Urothelium cell line (cell line): ENCODE measurements at regions not wholly inside any gene's neighbourhood (a gene's known extent, or its start where the extent isn't known, plus 50 kb on each side); places are given as distances from the start of the nearest gene placed in this dataset.
"Not testable (repeated sequence)": the region's sequence is repeated elsewhere in the genome, so short reads cannot be mapped to it uniquely, and the experiment has no call there.

Source experiments
- DNase-seq: peaks from one replicate; pipeline ENCODE4 v3.0.0; 2011; ENCODE audit warnings: low spot score, mixed read lengths
- FAIRE-seq: peaks from 2 replicates; lab custom pipeline; 2011; peaks lifted over from hg19 to GRCh38; lab: Jason Lieb, UNC

DNA sequence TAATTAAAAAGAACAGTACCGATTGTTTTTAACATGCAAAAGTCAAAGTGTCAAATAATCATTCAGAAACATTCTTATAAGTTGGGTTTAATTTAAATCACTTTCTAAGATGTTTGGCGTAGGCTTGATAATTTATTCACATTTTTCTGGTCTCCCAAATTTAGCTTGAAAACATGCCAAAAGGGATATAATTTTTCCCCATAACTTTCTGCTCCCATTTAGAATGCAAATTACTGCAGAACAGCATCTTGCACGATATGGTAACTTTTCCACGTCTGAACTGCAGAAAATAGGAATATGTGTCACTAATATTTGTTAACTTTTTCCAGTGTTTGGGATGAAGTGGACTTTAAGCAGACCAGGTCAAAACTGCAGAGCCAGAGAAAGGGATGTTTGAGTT, 1592.4 kb upstream of the SEL1L start:
- FAIRE-seq, result no peak

DNA sequence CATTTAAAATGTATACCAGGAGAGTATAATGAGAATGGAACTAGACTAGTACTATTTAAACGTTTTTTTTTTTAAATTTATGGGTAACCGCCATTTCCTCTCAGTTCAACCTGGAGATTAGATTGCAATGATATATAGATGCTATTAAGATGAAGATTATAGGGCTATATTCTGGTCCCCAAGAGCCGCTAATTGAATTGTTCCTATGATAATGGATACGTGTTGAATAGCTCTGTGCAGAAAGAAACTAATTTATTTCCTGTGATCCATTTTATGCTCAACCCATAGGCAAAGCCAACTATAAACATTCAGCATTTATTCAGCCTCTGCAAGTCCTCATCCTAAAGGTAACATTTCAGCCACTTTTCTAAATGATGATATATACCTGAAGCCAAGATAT, 1595.1 kb upstream of the SEL1L start:
- no peak for DNase-seq
- FAIRE-seq, result no peak

More for the DNA sequence above, 1592.4 kb upstream of the SEL1L start:
- DNase-seq, result no peak

DNA sequence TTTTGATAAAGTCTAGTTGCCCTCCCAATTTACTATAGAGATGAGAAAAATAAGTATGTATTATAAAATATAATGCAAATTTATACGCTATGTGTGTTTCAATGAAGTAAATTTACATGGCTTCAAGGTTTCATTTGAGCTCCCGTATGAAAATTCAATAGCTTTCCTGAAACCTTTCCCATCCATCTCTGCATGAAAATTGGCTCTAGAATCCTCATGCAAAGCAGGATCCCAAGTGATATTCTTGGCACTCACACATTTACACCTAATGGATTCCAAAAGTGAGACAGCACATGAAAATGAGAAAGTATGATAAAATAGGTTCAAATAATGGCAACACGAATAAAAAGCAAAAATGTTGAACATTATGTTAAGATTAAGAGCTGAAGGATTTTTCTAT, 1595.8 kb upstream of the SEL1L start:
- DNase-seq, result no peak

DNA sequence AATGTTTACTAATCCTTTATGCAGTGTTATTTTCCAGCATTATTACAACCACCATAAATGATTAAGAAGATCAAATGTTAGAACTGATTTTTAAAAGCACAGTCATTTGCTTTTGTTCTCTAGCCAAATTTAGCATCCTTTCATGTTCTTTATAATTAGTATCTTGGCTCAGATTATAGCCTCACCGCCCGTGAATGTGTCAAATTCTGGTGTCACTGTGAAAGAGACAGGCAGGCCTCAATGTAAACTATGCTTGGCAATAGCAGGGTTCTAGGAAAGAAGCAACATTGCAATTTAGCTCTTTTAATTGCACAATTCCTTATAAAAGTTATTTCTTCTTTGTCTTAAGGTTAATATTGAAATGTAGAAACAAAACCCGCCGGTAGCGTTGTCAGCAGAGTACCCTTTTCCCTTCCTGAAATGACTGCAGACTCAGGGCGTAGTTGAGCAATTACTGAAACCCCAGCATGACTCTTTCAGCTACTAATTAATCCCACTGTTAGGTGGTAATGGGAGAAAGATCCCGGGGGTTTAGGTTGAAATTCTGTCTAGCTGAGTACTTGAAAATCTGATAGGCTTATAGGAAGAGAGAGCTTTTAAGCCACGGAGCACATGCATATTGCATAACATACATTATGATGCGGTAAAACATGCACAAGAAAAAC, 1600.5 kb upstream of the SEL1L start:
- no peak for FAIRE-seq
- no peak for DNase-seq

More for the DNA sequence above, 1595.8 kb upstream of the SEL1L start:
- no peak for FAIRE-seq

DNA sequence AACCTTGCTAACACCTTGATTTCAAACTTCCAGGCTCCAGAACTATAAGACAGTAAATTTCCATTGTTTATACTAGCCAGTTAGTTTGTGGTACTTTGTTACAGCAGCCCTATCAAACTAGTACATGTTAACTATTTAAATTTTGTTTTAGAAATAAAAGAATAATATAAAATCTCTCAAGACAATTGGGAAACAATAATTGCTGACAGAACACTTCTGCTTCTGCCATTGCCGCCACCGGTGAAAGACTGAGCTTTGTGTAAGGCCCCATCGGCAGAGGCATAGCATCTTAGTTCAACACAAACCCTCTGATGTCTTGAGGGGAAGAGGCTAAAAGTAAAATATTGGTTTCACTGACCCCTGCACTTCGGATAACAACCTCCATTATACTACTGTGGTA, 1607.1 kb upstream of the SEL1L start:
- FAIRE-seq (no peak), DNase-seq (no peak)

DNA sequence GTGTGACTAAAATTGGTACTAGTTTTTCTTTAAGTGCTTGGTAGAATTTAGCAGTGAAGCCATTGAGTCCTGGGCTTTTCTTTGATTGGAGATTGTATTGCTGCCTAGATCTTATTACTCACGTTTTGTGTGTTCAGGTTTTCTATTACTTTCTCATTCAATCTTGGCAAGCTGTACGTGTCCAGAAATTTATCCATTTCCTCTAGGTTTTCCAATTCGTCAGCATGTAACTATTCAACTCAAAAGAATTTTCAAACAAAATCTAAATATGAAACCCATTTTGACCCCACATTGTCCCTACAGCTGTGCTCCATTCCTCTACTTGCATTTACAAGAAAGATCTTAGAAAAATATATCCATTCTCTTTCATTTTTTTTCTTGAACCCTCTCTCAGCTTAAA, 1613.4 kb upstream of the SEL1L start:
- DNase-seq (no peak), FAIRE-seq (no peak)

DNA sequence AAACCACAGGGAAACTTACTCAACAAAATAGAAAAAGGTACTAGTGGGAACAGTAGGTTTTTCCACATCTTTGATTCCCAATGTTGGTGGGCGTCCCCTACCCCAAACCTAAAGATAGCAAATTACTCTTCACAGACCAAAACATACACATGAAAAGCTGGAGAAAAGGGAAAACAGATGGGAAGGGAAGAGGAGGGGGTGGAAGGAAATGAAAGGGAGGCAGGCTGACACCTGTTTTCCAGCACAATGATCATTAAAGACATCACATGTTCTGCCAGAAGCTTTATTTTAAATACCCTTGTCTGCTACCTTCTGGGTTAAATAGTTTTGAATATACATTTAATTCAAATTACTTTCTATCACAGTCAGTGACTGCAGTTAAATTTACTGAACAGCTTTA, 1617.9 kb upstream of the SEL1L start:
- FAIRE-seq, result no peak
- no peak for DNase-seq

DNA sequence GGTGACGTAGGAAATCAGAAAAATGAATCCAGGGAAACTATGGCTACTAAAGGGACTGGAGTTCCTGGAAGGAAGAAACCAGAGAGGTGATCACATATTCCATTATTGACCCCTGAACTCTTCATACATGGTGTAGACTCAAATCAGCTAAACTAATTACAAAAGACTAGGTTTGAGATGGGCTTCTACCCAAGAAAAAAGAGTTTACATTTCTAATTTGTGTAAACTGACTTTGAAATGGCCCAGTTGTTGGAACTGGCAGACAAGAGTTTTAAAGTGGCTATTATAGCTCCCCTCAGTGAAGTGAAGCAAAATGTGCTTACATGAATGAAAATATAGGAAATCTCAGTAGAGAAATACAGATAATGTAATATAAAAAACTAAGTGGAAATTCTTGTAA, 1619.4 kb upstream of the SEL1L start:
- no peak for FAIRE-seq
- DNase-seq, result no peak

DNA sequence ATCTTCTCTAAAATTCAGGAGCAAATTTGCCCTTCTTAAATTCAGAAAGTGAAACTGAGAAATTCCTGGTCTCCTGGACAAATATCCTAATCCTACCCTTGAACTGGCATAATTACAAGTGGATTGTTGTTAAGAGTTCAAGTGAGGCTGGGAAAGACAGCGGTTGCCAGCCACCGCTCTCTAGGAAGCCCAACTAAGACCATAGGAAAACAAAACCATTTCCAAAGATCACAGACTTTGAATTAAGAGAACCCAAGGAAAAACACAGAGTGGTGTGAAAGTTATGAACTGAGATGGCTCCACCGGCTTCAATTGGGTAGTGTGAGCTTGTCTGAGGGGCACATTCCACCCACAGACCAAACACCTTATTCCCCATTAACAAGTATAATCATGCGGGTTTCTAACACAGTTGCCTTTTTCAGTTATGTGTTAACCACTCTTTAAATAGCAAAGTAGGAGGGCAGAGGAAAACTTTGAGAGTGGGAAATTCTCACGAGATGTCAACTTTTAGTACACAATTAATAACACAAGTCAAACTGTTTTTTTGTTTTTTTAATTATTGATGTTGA, 1628.8 kb upstream of the SEL1L start:
- FAIRE-seq, result no peak
- DNase-seq, result no peak

DNA sequence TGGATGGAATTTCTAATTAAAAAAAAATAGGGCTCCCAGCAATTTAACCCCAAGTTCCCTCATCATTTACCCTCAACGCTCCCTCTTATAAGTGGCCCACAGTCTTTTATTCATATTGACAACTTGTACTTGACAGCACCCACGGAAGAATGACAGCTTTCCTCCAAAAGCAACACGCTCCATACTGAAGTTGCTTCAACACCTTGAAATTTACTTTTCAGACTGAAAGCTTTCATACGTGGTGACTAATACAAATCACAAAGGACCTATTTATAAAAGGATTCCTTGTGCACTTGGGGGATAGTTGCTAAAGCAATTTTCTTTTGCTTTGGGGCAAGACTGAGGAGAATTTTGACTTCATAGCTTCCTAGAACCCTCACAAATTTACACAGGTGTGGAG, 1629.4 kb upstream of the SEL1L start:
- FAIRE-seq (no peak), DNase-seq (peak; percentile 20)

DNA sequence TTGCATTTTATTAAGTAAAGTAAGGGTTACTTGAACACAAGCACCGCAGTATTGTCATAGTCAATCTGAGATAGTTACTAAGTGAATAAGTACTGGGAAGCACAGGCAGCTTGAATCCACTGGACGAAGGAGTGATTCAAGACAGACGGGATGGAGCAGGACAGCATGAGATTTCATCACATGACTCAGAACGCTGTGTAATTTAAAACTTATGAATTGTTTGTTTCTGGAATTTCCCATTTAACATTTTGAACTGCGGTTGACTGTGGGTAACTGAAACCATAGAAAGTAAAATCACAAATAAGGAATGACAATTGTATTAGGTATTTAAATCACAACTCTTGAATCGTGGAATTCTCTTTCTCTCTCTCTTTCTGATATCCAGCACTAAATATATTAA, 1630.4 kb upstream of the SEL1L start:
- DNase-seq, result peak; percentile 18
- FAIRE-seq, result no peak

DNA sequence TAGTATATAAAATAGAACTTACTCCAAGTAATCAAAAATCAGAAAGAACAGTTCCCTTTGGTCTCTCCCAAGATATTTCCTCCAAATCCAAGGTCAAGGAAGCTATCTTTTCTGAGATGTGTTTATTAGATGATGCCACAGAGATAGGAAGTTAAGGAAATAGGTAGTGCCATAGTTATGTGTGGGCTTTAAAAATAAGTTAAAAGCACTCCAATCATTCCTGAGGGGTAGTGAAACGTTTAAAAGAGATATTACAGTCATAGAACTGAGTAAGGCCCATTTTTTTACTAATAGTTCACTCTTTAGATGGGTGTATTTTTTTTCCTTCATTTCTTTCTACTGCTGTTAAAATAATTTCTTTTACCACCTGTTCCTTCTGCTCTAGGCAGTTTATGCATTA, 1630.9 kb upstream of the SEL1L start:
- DNase-seq (no peak), FAIRE-seq (no peak)

DNA sequence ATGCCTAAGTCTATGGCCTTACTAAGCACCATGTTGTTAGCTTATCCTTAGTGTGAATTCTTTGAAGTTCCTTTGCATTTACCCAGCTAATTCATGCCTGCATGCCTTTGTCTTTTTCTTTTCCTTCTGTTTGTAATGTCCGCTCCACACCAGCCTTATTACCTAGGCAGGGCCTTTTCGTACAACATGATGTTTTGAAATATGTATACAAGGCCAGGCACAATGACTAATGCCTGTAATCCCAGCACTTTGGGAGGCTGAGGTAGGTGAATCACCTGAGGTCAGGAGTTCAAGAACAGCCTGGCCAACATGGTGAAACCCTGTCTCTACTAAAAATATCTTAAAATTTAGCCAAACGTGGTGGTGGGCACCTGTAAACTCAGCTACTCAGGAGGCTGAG, 1636.5 kb upstream of the SEL1L start:
- DNase-seq (no peak), FAIRE-seq (no peak)

DNA sequence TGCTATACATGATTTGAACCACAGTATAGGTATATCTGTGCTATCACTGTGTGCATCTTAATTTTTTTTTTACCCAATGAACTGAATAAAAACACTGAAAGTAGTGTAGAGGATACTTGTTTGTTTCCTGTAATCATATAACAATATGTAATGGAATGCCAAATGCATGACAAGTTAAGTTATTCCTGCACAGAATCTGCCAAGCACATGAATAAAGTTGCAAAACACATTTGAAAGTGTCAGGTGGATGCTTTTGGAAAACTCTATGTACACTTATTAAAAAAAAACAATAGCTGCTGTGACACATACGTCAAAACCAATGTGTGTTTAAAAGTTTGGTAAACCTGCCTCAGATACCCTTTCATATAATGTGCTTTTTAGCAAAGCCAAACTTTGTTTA, 1638.1 kb upstream of the SEL1L start:
- FAIRE-seq, result no peak
- no peak for DNase-seq

DNA sequence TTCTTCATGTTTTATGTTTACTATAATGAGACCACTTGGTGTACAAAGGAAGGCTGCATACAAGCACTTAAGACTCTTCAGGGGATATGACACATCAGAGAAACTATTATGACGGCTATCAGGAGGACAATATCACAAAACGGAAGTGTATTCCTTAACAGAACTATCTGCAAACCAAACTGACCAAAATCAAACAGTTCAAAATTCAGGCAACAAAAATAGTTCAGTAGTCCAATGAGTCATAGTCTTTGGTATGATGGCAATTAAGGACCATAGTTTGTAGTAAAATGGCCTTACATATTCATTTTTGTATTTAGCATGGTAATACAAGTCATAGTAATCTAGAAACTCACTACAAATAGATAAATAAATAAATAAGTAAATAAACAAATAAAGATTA, 1638.7 kb upstream of the SEL1L start:
- FAIRE-seq (peak; percentile 69), DNase-seq (peak; percentile 14)

DNA sequence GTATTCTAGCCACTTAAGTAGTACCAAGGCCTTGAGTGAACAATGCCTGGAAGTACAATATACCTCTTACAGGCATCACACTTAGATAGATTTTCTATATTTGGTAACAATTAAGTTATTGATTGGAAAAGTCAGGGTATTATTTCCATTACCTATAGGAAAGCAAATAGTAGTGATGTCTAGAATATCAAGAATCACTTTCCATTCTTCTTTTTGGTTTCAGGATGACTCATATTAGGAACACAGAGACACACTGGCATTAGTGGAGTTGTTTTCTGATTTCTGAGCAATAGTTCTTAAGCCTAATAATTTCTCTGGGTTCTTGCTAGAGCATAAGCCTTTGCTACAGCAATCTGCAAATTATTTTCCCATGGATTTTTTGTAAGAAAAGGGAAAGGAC, 1640.0 kb upstream of the SEL1L start:
- FAIRE-seq, result no peak
- no peak for DNase-seq

DNA sequence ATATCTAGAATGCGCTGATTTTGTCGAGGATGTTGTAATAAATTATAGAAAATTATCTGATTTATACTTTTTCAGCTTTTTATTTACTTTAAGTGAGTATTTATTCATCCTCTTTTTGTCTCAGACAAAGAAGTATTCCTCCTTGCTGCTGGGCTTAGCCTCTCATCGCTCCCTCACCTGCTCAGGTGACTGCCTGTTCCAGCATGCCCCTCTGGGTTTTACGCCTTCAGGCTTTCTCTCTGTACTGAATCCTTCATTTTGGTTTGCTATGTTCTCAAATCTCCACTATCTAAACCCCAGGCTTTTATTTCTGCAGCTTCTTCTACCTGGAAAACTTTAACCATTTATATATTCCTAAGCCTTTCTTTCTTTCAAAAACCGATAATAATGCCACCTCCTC, 1650.9 kb upstream of the SEL1L start:
- DNase-seq (no peak), FAIRE-seq (no peak)

DNA sequence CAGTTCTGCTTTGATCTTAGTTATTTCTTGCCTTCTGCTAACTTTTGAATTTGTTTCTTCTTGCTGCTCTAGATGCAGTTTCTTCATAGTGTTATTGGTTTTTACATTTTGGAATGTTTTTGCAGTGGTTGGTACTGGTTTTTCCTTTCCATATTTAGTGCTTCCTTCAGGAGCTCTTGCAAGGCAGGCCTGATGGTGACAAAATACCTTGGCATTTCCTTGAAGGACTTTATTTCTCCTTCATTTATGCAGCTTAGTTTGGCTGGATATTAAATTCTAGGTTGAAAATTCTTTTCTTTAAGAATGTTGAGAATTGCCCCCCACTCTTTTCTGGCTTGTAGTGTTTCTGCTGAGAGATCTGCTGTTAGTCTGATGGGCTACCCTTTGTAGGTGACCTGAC, 1654.7 kb upstream of the SEL1L start:
- not testable (repeated sequence) for FAIRE-seq, DNase-seq

DNA sequence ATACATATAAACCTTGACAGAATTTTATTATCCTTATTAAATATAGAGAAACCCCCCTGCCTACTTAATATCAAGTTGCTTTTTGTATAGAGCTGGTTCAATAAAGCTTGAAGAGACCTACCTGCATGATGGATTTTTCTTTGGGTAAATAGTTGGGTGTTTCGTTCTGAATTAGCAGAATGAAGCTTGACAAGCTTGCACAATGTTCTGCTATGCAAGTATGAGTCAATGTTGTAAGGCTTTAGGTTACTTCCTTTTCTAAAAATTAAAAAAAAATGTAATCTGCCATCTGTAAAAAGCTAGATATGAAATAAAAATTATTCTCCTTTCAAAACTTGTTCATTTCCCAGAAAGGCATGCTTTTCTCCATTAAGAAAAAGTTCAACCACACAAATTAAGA, 1662.6 kb upstream of the SEL1L start:
- FAIRE-seq (no peak), DNase-seq (no peak)

DNA sequence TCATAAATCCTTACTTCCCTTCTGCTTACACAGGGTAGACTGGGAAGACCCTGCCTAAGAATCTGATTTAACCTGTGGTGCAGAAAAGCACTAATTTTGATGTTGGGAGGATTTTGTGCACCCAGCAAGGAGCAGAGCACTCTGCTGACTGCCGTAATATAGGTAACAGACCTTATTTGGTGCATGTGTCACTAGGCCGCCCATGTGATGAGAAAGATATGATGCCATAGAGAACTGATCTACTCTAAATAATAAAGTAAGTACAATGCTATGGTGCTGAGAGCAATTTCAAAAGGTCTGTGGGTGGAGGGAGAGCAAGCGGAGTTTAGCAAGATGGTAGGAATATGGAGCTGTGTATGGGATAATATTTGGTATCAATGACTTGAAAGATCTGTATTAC, 1663.6 kb upstream of the SEL1L start:
- no peak for DNase-seq
- no peak for FAIRE-seq

DNA sequence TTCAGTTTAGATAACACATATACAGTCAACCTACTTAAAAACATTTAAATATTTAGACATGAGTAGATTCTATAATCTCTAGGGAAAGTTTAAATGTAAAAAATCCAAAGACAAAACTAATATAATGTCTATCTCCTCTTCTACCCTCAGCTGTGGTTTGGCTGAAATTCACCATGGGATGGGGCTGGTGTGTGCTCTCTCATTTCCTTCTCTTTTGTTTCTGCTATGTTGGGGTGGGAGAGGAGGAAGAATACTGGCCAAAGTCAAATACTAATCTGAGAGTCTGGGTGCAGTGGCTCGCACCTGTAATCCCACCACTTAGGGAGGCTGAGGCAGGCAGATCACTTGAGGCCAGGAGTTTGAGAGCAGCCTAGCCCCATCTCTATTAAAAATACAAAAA, 1673.9 kb upstream of the SEL1L start:
- DNase-seq, result no peak
- FAIRE-seq, result no peak

DNA sequence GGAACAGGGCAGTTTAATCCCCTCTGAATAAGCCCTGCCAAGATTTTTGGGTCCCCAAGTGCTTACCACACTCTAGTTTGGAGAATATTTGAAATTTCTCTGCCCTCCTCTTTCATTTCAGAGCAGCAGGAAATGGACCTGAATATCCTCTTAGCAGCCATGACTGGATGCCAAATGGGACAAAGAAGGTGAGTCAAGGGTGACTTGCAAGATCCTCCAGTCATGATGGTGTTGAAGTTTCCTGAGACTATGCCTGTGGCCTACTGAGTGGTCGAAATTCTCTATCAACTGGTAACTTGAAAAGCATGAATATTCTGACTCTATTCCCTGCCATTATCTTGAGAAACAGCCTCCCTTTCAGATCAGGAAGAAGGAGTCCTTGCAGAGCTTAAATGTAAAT, 1674.7 kb upstream of the SEL1L start:
- FAIRE-seq, result no peak
- DNase-seq, result no peak

DNA sequence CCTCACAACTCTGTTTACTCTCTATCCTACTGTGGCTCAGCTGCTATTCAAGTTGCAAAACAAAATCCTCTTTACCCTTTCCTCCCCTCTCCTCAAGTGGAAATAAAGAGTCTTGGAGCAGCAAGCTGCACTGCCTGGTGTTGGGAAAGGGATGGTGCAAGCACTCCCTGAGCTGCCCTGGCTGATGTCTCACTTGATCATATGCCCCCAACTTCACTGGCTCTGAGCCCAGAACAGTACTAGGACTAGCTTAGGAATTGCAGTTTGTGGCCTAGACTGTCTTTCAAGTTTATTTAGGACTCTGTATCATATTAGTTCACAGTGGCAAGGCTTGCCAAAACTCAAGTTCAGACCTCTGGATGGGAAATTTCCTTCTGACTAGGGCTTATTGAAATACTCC, 1683.8 kb upstream of the SEL1L start:
- FAIRE-seq (no peak), DNase-seq (no peak)
